WTC11 (cell line): ENCODE measurements at regions not wholly inside any gene's neighbourhood (a gene's known extent, or its start where the extent isn't known, plus 50 kb on each side); places are given as distances from the start of the nearest gene placed in this dataset.

Experiments
- ATAC-seq: fragments of 200-7000 bp; cut with Tn5 transposase; 2 replicates; pipeline ENCODE4 v1.10.0; 2021; ENCODE audit warnings: mild to moderate bottlenecking, moderate library complexity
- CTCF ChIA-PET: fragments of 300-600 bp; sonication (Branson Sonifier 250); formaldehyde crosslinking; loops from one replicate; lab custom pipeline; 2021; ENCODE audit warnings: antibody characterized with exemption; lab: Charles Lee
- POLR2A ChIA-PET: fragments of 350-600 bp; sonication (Branson Sonifier 250); formaldehyde crosslinking; loops from one replicate; lab custom pipeline; 2021; ENCODE audit warnings: antibody characterized with exemption; lab: Charles Lee
- DNase-seq: peaks from one replicate; pipeline ENCODE4 v3.0.0; 2021; ENCODE audit warnings: low spot score
- H3K27ac Mint-ChIP-seq: 2 replicates; pipeline ENCODE4 v1.8.0; 2021; ENCODE audit warnings: mixed read lengths
- H3K27me3 Mint-ChIP-seq: 2 replicates; pipeline ENCODE4 v1.8.0; 2021; ENCODE audit warnings: low read depth, mild to moderate bottlenecking, moderate library complexity, mixed read lengths
- H3K36me3 Mint-ChIP-seq: 2 replicates; pipeline ENCODE4 v1.8.0; 2021; ENCODE audit warnings: mixed read lengths
- H3K4me1 Mint-ChIP-seq: 2 replicates; pipeline ENCODE4 v1.8.0; 2022; ENCODE audit warnings: mixed read lengths
- H3K4me3 Mint-ChIP-seq: 2 replicates; pipeline ENCODE4 v1.8.0; 2021; ENCODE audit warnings: mild to moderate bottlenecking, moderate library complexity, mixed read lengths
- H3K9me3 Mint-ChIP-seq: 2 replicates; pipeline ENCODE4 v1.8.0; 2021; ENCODE audit warnings: mixed read lengths
- CREB1 ChIP-seq: sonication (generic); formaldehyde crosslinking; IDR thresholded peaks from 2 replicates; pipeline ENCODE4 v1.8.0; 2023; ENCODE audit warnings: mild to moderate bottlenecking, missing genetic modification reagents
- JAZF1 ChIP-seq: fragments of 250-450 bp; sonication (Bioruptor Pico); IDR thresholded peaks from 2 replicates; pipeline ENCODE4 v1.9.0; 2021; ENCODE audit warnings: moderate library complexity, mild to moderate bottlenecking, inconsistent platforms
- SMAD4 ChIP-seq: sonication (generic); formaldehyde crosslinking; IDR thresholded peaks from 2 replicates; pipeline ENCODE4 v1.8.0; 2022; ENCODE audit warnings: mild to moderate bottlenecking, missing genetic modification reagents
- SOX15 ChIP-seq: fragments of 250-450 bp; sonication (Bioruptor Pico); IDR thresholded peaks from 2 replicates; pipeline ENCODE4 v1.9.0; 2021; ENCODE audit warnings: mild to moderate bottlenecking
- ZBTB21 ChIP-seq: sonication (generic); formaldehyde crosslinking; IDR thresholded peaks from 2 replicates; pipeline ENCODE4 v1.8.1; 2023; ENCODE audit warnings: mild to moderate bottlenecking, missing genetic modification reagents, borderline replicate concordance
- ZNF121 ChIP-seq: sonication (generic); formaldehyde crosslinking; IDR thresholded peaks from 2 replicates; pipeline ENCODE4 v1.8.0; 2023; ENCODE audit warnings: missing genetic modification reagents
- ZNF138 ChIP-seq: sonication (generic); formaldehyde crosslinking; conservative IDR thresholded peaks from 2 replicates; pipeline ENCODE4 v1.8.1; 2022; ENCODE audit warnings: mild to moderate bottlenecking, moderate library complexity, missing genetic modification reagents
- ZNF671 ChIP-seq: fragments of 250-450 bp; sonication (Bioruptor Pico); IDR thresholded peaks from 2 replicates; pipeline ENCODE4 v1.8.0; 2021; ENCODE audit warnings: mild to moderate bottlenecking
- TF ChIP-seq, protein P1 (sequence below): sonication (generic); formaldehyde crosslinking; IDR thresholded peaks from 2 replicates; pipeline ENCODE4 v1.8.0; 2023; ENCODE audit warnings: missing genetic modification reagents
- TF ChIP-seq, protein P2 (sequence below): sonication (generic); formaldehyde crosslinking; IDR thresholded peaks from 2 replicates; pipeline ENCODE4 v1.8.1; 2023; ENCODE audit warnings: mild to moderate bottlenecking, missing genetic modification reagents, borderline replicate concordance
- TF ChIP-seq, protein P3 (sequence below): fragments of 250-450 bp; sonication (Bioruptor Pico); IDR thresholded peaks from 2 replicates; pipeline ENCODE4 v2.1.2; 2022; ENCODE audit warnings: mild to moderate bottlenecking, moderate library complexity
- TF ChIP-seq, protein P4 (sequence below): sonication (generic); formaldehyde crosslinking; IDR thresholded peaks from 2 replicates; pipeline ENCODE4 v1.8.1; 2023; ENCODE audit warnings: mild to moderate bottlenecking, missing genetic modification reagents, moderate library complexity

DNA sequence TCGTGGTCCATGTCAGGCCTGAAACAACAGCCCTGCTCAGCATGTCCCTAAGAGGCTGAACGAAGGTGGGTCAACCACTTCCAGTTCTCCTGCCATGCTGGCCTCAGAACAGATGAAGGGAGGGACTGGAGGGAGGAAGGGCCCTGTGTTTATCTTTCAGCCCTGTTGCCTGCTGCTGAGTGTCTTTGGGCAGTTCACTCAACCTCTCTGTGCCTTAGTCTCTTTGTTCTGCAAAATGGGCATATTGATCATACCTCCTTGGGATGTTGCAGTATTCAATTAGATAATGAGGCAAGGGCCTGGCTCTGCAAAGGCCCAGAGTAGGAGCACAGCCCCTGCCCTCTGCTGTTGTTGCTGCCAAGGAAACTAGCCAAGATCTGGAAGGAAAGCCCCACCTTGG lies 207.5 kb downstream of the MN1 start:
- Mint-ChIP-seq H3K27me3 (no peaks in the 10 kb centered on the region), H3K27ac (no peak overlapping the region), H3K36me3 (no peaks in the 10 kb centered on the region), H3K9me3 (peaks cover 2% of the 10 kb centered on the region), H3K4me3 (no peak overlapping the region), H3K4me1 (no peaks in the 10 kb centered on the region)
- ChIA-PET CTCF (no interaction called here), POLR2A (no interaction called here)
- no peak for TF ChIP-seq ZBTB21
- peak; percentile 17; the same call in 1 of the 2 replicates for TF ChIP-seq ZNF121 (CRISPR knock-in tag)
- ATAC-seq: no peak
- no peak for DNase-seq

DNA sequence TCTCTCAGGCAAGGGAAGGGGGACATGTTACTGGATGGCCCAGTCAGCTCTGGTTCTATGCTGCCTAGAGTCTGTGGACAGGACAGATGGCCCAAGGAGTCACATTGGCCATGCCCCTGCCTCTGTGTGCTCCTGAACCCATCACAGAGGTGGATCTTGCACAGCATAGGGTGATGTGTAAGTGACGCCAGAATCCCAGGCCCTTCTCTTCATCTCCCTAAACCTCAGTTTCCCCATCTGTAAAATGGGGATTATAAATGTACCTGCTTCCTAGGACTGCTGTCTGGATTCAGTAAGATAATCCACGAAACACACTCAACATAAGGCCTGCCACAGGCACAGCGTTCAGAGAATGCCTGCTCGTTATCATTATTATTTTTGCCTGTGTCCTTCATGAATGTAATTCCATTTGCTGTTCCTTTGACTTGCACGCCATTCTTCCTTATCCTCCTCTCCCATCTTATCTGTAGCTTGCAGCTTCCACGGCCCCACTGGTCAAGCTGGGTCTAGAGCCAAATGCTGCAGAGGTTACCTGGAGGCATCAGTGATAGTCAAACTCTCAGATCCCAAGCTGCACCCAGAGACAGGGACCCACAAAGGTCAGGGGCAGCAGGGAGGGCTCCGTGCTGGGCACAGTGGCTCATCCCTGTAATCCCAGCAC lies 207.0 kb downstream of the MN1 start:
- Mint-ChIP-seq H3K9me3 (no peaks in the 10 kb centered on the region), H3K4me3 (no peak overlapping the region), H3K36me3 (no peaks in the 10 kb centered on the region), H3K27ac (no peak overlapping the region), H3K27me3 (no peaks in the 10 kb centered on the region), H3K4me1 (no peaks in the 10 kb centered on the region)
- POLR2A ChIA-PET: no interaction called here
- ATAC-seq (no peak), DNase-seq (no peak)
- CTCF ChIA-PET: no interaction called here
- TF ChIP-seq ZBTB21: no peak

DNA sequence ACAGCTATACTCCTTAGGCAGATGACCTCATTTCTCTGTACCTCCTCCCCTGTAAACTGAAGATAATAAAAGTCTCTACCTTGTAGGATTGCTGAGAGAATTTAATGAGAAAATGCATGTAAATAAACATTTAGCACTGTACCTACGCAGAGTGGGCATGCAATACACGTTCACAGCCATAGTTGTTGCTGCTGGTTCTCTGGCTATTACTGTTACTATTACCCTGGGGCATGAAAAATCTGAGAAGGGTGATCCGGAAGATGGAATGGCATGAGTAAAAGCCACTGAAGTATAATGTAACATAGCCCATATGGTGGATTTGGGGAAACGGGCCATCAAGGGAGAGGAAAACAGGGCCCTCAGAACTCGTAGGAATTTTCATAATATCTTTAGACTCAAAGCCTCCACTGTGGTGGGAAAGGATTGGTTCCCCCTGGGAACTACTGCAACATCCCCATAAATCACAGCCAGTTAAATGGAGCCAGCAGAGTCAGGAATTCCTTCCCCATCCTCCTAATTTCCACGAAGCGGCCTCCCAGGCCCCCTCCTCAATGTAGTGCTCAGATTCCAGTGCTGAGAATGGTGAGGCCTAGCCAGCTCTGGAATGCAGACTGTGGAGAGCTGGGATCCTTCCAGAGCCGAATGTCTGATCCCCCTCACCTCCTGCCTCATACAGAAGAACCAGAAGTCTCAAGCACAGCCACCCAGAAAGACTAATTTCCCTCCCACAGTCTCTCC lies 205.3 kb downstream of the MN1 start:
- TF ChIP-seq CREB1: no peak
- TF ChIP-seq JAZF1: no peak
- TF ChIP-seq ZNF671: no peak
- TF ChIP-seq, protein P1, sequence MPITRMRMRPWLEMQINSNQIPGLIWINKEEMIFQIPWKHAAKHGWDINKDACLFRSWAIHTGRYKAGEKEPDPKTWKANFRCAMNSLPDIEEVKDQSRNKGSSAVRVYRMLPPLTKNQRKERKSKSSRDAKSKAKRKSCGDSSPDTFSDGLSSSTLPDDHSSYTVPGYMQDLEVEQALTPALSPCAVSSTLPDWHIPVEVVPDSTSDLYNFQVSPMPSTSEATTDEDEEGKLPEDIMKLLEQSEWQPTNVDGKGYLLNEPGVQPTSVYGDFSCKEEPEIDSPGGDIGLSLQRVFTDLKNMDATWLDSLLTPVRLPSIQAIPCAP: no peak
- TF ChIP-seq, protein P2, sequence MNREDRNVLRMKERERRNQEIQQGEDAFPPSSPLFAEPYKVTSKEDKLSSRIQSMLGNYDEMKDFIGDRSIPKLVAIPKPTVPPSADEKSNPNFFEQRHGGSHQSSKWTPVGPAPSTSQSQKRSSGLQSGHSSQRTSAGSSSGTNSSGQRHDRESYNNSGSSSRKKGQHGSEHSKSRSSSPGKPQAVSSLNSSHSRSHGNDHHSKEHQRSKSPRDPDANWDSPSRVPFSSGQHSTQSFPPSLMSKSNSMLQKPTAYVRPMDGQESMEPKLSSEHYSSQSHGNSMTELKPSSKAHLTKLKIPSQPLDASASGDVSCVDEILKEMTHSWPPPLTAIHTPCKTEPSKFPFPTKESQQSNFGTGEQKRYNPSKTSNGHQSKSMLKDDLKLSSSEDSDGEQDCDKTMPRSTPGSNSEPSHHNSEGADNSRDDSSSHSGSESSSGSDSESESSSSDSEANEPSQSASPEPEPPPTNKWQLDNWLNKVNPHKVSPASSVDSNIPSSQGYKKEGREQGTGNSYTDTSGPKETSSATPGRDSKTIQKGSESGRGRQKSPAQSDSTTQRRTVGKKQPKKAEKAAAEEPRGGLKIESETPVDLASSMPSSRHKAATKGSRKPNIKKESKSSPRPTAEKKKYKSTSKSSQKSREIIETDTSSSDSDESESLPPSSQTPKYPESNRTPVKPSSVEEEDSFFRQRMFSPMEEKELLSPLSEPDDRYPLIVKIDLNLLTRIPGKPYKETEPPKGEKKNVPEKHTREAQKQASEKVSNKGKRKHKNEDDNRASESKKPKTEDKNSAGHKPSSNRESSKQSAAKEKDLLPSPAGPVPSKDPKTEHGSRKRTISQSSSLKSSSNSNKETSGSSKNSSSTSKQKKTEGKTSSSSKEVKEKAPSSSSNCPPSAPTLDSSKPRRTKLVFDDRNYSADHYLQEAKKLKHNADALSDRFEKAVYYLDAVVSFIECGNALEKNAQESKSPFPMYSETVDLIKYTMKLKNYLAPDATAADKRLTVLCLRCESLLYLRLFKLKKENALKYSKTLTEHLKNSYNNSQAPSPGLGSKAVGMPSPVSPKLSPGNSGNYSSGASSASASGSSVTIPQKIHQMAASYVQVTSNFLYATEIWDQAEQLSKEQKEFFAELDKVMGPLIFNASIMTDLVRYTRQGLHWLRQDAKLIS: no peak
- TF ChIP-seq SMAD4 (CRISPR knock-in tag): no peak
- TF ChIP-seq, protein P3, sequence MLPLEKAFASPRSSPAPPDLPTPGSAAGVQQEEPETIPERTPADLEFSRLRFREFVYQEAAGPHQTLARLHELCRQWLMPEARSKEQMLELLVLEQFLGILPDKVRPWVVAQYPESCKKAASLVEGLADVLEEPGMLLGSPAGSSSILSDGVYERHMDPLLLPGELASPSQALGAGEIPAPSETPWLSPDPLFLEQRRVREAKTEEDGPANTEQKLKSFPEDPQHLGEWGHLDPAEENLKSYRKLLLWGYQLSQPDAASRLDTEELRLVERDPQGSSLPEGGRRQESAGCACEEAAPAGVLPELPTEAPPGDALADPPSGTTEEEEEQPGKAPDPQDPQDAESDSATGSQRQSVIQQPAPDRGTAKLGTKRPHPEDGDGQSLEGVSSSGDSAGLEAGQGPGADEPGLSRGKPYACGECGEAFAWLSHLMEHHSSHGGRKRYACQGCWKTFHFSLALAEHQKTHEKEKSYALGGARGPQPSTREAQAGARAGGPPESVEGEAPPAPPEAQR (CRISPR knock-in tag): no peak
- no peak for TF ChIP-seq SOX15 (CRISPR knock-in tag)
- TF ChIP-seq ZNF138 (CRISPR knock-in tag): no peak
- TF ChIP-seq, protein P4, sequence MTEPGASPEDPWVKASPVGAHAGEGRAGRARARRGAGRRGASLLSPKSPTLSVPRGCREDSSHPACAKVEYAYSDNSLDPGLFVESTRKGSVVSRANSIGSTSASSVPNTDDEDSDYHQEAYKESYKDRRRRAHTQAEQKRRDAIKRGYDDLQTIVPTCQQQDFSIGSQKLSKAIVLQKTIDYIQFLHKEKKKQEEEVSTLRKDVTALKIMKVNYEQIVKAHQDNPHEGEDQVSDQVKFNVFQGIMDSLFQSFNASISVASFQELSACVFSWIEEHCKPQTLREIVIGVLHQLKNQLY (CRISPR knock-in tag): no peak
- ChIA-PET CTCF (no interaction called here), POLR2A (no interaction called here)
- ATAC-seq (no peak), DNase-seq (no peak)
- Mint-ChIP-seq H3K4me3 (no peak overlapping the region), H3K4me1 (no peaks in the 10 kb centered on the region), H3K27ac (no peak overlapping the region), H3K36me3 (no peaks in the 10 kb centered on the region), H3K27me3 (no peaks in the 10 kb centered on the region; the same call in 1 of the 2 replicates), H3K9me3 (no peaks in the 10 kb centered on the region)
